NCI-H2196 treated with DMSO at 0.1 percent for 48 hours (cell line): ENCODE measurements at regions not wholly inside any gene's neighbourhood (a gene's known extent, or its start where the extent isn't known, plus 50 kb on each side); places are given as distances from the start of the nearest gene placed in this dataset.
"Not testable (repeated sequence)": the region's sequence is repeated elsewhere in the genome, so short reads cannot be mapped to it uniquely, and the experiment has no call there.

Experiments
- DNase-seq: peaks from one replicate; lab custom pipeline; 2025; ENCODE audit not compliant: unreplicated experiment; lab: John Stamatoyannopoulos, UW

GRCh38 chr7:12979181-12979580 lies 291.7 kb downstream of the ARL4A start:
- DNase-seq, result no peak

- no peak for DNase-seq
These were observed 294.7 kb downstream of the ARL4A start for GRCh38 chr7:12982178-12982577.

- no peak for DNase-seq
These were observed 296.7 kb downstream of the ARL4A start for GRCh38 chr7:12984117-12984516.

GRCh38 chr7:12985228-12985627 lies 297.8 kb downstream of the ARL4A start:
- DNase-seq, result no peak

- DNase-seq, result no peak
These were observed 298.3 kb downstream of the ARL4A start for GRCh38 chr7:12985752-12986151.

- DNase-seq, result no peak
These were observed 299.8 kb downstream of the ARL4A start for GRCh38 chr7:12987238-12987637.

- DNase-seq, result no peak
These were observed 303.0 kb downstream of the ARL4A start for GRCh38 chr7:12990440-12990839.

- no peak for DNase-seq
These were observed 305.6 kb downstream of the ARL4A start for GRCh38 chr7:12993025-12993424.

- no peak for DNase-seq
These were observed 308.6 kb downstream of the ARL4A start for GRCh38 chr7:12995912-12996469.

GRCh38 chr7:13007331-13007730 lies 319.9 kb downstream of the ARL4A start:
- DNase-seq, result no peak

- DNase-seq, result no peak
These were observed 322.1 kb downstream of the ARL4A start for GRCh38 chr7:13009517-13009916.

GRCh38 chr7:13014011-13014410 lies 326.6 kb downstream of the ARL4A start:
- no peak for DNase-seq

- no peak for DNase-seq
These were observed 328.7 kb downstream of the ARL4A start for GRCh38 chr7:13016036-13016581.

GRCh38 chr7:13016592-13017332 lies 329.3 kb downstream of the ARL4A start:
- no peak for DNase-seq

- no peak for DNase-seq
These were observed 330.0 kb downstream of the ARL4A start for GRCh38 chr7:13017333-13017857.

- no peak for DNase-seq
These were observed 330.4 kb downstream of the ARL4A start for GRCh38 chr7:13017881-13018280.

- no peak for DNase-seq
These were observed 334.3 kb downstream of the ARL4A start for GRCh38 chr7:13021566-13022300.

- no peak for DNase-seq
These were observed 336.8 kb downstream of the ARL4A start for GRCh38 chr7:13024121-13024674.

- DNase-seq, result not testable (repeated sequence)
These were observed 337.6 kb downstream of the ARL4A start for GRCh38 chr7:13025043-13025442.

GRCh38 chr7:13027321-13027720 lies 339.9 kb downstream of the ARL4A start:
- DNase-seq, result no peak

GRCh38 chr7:13028036-13028824 lies 340.8 kb downstream of the ARL4A start:
- DNase-seq, result no peak
